CD4-positive, alpha-beta T cell treated with Interleukin-4 for 4 hours (primary cell): ENCODE measurements at regions not wholly inside any gene's neighbourhood (a gene's known extent, or its start where the extent isn't known, plus 50 kb on each side); places are given as distances from the start of the nearest gene placed in this dataset.
"Not testable (repeated sequence)": the region's sequence is repeated elsewhere in the genome, so short reads cannot be mapped to it uniquely, and the experiment has no call there.

Experiments
- DNase-seq: peaks from one replicate; pipeline ENCODE4 v3.0.0-alpha.2; 2020

DNA sequence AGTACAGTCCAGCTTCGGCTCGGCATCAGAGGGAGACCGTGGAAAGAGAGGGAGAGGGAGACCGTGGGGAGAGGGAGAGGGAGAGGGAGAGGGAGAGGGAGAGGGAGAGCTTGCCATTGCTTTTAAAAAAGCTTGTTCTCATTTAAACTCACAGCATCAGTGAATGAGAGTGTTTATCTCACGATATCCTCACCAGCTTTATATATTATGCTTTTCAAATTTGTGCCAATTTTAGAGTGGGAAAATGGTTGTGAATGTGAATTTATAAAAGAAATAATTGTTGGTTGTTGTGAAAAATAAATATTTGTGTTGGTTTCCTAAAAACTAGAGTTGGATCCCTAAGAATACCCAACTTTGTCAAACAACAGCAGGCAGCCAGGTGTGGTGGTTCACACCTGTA lies 170.1 kb downstream of the NRN1 start:
- DNase-seq: not testable (repeated sequence)

DNA sequence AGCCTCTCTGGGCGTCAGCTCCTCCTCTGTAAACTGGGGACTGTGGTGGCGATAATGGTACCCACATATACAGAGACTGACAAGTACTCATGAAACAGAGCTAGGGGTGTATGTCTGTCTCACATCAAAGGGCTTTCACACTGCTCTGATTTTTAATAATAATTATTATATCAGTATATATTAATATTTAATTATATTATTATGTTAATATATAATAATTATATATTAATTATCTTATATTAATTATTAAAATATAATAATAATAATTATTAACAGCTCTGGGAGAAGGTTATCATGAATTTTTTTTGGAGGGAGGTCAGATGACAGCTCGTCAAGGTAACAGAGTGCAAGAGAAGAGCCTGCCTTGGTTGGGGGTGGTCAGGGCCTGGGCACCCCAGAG lies 173.6 kb downstream of the NRN1 start:
- DNase-seq: no peak

GRCh38 chr6:5832668-5833067 lies 174.1 kb downstream of the NRN1 start:
- DNase-seq: no peak

DNA sequence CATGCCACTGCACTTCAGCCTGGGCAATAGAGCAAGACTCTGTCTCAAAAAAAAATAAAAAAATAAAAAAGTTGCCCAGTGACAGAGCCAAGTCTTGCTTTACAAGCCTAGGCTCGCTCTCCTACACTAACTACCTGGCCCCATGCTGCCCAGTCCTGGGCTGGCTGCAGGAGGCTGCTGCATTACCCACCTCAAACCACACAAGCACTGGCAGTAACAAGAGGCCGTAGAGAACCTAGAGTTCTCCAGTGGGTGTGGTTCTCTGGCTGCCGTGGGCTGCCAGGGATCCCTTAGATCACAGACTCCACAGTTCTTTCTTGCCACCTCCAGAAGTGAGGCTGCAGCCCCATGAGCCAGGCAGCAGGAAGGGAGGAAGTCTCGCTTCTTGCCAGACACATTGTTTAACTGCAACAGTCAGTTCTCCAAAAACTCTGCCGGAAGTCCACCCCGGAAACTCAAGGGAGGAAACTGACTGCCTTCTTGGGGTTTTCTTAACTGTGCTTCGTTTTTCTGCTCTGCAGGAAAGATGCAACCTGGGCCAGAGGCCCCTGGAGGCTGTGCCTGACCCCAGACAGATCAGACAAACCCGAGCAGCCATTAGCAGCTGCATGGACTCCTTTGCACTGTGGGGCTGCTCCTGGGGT lies 175.4 kb downstream of the NRN1 start:
- DNase-seq: peak; percentile 69

GRCh38 chr6:5828296-5828695 lies 178.4 kb downstream of the NRN1 start:
- DNase-seq: no peak

- no peak for DNase-seq
Observed at GRCh38 chr6:5827056-5827904, 179.4 kb downstream of the NRN1 start.

- not testable (repeated sequence) for DNase-seq
Observed at GRCh38 chr6:5824382-5824983, 182.2 kb downstream of the NRN1 start.
